HCT116 (cell line): ENCODE measurements at regions not wholly inside any gene's neighbourhood (a gene's known extent, or its start where the extent isn't known, plus 50 kb on each side); places are given as distances from the start of the nearest gene placed in this dataset.

Source experiments
- ATAC-seq: fragments of 200-7000 bp; cut with Tn5 transposase; 2 replicates; pipeline ENCODE4 v1.9.1; 2020; ENCODE audit warnings: mild to moderate bottlenecking, moderate library complexity
- BruUV-seq: library from RNA; stranded (reverse); fragments of 400-500 nt; replicated peaks from 2 replicates; lab custom pipeline; 2021; lab: Mats Ljungman, UMichigan
- CTCF ChIA-PET: fragments of 300-600 bp; sonication (Branson Sonifier 250); formaldehyde crosslinking; loops from one replicate; lab custom pipeline; 2021; ENCODE audit warnings: antibody characterized with exemption; lab: Charles Lee
- POLR2A ChIA-PET: fragments of 300-600, 350-600 bp; sonication (Branson Sonifier 250); formaldehyde crosslinking; loops from one replicate; lab custom pipeline; 2021; ENCODE audit warnings: antibody characterized with exemption; lab: Charles Lee
- RAD21 ChIA-PET, 2 experiments: fragments of 300-600 bp; sonication (Branson Sonifier 250); formaldehyde crosslinking; loops; one replicate each; lab custom pipeline; 2023; ENCODE audit warnings: low total read pairs in 2 of 2; ENCODE audit not compliant: uncharacterized antibody in 2 of 2, unreplicated experiment in 2 of 2, low non-redundant PET in 1 of 2; lab: Charles Lee
- DNase-seq: peaks from one replicate; pipeline ENCODE4 v3.0.0-alpha.2; 2010; ENCODE audit warnings: low read depth, low spot score
- H2AFZ ChIP-seq: fragments of 200-600 bp; shearing (Covaris generic), sonication (generic); 2 replicates; pipeline ENCODE4 v1.6.1; 2017; ENCODE audit warnings: low read depth, mixed run types, mixed read lengths, antibody characterized with exemption, low read length; ENCODE audit not compliant: poor library complexity, severe bottlenecking
- H3K27ac ChIP-seq: 2 replicates; pipeline ENCODE4 v1.5.1; 2012; ENCODE audit warnings: low read depth, low read length
- H3K27me3 ChIP-seq: fragments of 200-600 bp; sonication (generic); 2 replicates; pipeline ENCODE4 v1.6.1; 2016; ENCODE audit warnings: mixed run types, low read length, mixed read lengths; ENCODE audit not compliant: insufficient read depth
- H3K36me3 ChIP-seq, 2 experiments: fragments of 200-500 bp in 1 of 2; fragments of 200-600 bp in 1 of 2; sonication (Bioruptor generic) in 1 of 2; sonication (generic) in 1 of 2; 2 replicates each; pipeline versions ENCODE4 v1.5.1 to v1.6.1; 2014 to 2016; ENCODE audit warnings: low read length in 2 of 2, inconsistent platforms in 1 of 2, mixed read lengths in 1 of 2, mixed run types in 1 of 2; ENCODE audit not compliant: insufficient read depth in 2 of 2, control insufficient read depth in 1 of 2
- H3K4me1 ChIP-seq, 2 experiments: fragments of 200-600 bp in 1 of 2; sonication (generic) in 1 of 2; 2 replicates each; pipeline versions ENCODE4 v1.5.1 to v1.6.1; 2012 to 2017; ENCODE audit warnings: low read length in 2 of 2, inconsistent platforms in 1 of 2, mild to moderate bottlenecking in 1 of 2, mixed read lengths in 1 of 2, mixed run types in 1 of 2, moderate library complexity in 1 of 2; ENCODE audit not compliant: insufficient read depth in 2 of 2, control insufficient read depth in 1 of 2
- H3K4me2 ChIP-seq: fragments of 200-600 bp; sonication (generic); 2 replicates; pipeline ENCODE4 v1.6.1; 2017; ENCODE audit warnings: mixed run types, low read length, mixed read lengths
- H3K4me3 ChIP-seq, 2 experiments: fragments of 200-600 bp in 1 of 2; sonication (generic) in 1 of 2; replicated peaks in 1 of 2; 2 replicates each; pipeline ENCODE4 v1.5.1; 2011 to 2016; ENCODE audit warnings: low read length in 2 of 2, control low read depth in 1 of 2, low read depth in 1 of 2, mild to moderate bottlenecking in 1 of 2, mixed read lengths in 1 of 2, mixed run types in 1 of 2
- H3K79me2 ChIP-seq: fragments of 200-600 bp; sonication (generic); 2 replicates; pipeline ENCODE4 v1.6.1; 2017; ENCODE audit warnings: mild to moderate bottlenecking, mixed run types, low read length, moderate library complexity, mixed read lengths; ENCODE audit not compliant: insufficient read depth
- H3K9ac ChIP-seq: fragments of 200-600 bp; sonication (generic); 2 replicates; pipeline ENCODE4 v1.6.1; 2016; ENCODE audit warnings: low read length, mixed read lengths
- H3K9me2 ChIP-seq: fragments of 200-600 bp; sonication (generic), shearing (Covaris generic); 2 replicates; pipeline ENCODE4 v1.6.1; 2017; ENCODE audit warnings: mixed run types, mild to moderate bottlenecking, moderate library complexity; ENCODE audit not compliant: insufficient read depth
- H3K9me3 ChIP-seq, 2 experiments: fragments of 200-500 bp in 1 of 2; fragments of 200-600 bp in 1 of 2; sonication (Bioruptor generic) in 1 of 2; sonication (generic) in 1 of 2; 2 replicates each; pipeline ENCODE4 v1.6.1; 2014 to 2017; ENCODE audit warnings: low read length in 2 of 2, mixed read lengths in 2 of 2, inconsistent platforms in 1 of 2, low read depth in 1 of 2, mild to moderate bottlenecking in 1 of 2, mixed run types in 1 of 2, moderate library complexity in 1 of 2; ENCODE audit not compliant: control insufficient read depth in 1 of 2, insufficient read depth in 1 of 2
- H4K20me1 ChIP-seq: fragments of 200-600 bp; sonication (generic), shearing (Covaris generic); 2 replicates; pipeline ENCODE4 v1.6.1; 2017; ENCODE audit warnings: mixed run types, mild to moderate bottlenecking, moderate library complexity; ENCODE audit not compliant: insufficient read depth
- CBX3 ChIP-seq: IDR thresholded peaks from 2 replicates; pipeline ENCODE4 v1.6.1; 2012; ENCODE audit warnings: low read depth
- CEBPB ChIP-seq: IDR thresholded peaks from 2 replicates; pipeline ENCODE4 v1.6.1; 2012; ENCODE audit warnings: low read depth
- JUND ChIP-seq: IDR thresholded peaks from 2 replicates; pipeline ENCODE4 v1.6.1; 2012
- RAD21 ChIP-seq: IDR thresholded peaks from 2 replicates; pipeline ENCODE4 v1.6.1; 2012; ENCODE audit warnings: low read depth, mild to moderate bottlenecking
- SIN3A ChIP-seq: IDR thresholded peaks from 2 replicates; pipeline ENCODE4 v1.6.1; 2012; ENCODE audit warnings: low read depth
- SP1 ChIP-seq: IDR thresholded peaks from 2 replicates; pipeline ENCODE4 v1.6.1; 2012; ENCODE audit warnings: low read depth
- TCF7L2 ChIP-seq: IDR thresholded peaks from 2 replicates; pipeline ENCODE4 v1.7.0; 2011; ENCODE audit warnings: borderline replicate concordance, inconsistent platforms; ENCODE audit not compliant: insufficient read depth, insufficient read length; ENCODE audit errors: extremely low read depth
- YY1 ChIP-seq: IDR thresholded peaks from 2 replicates; pipeline ENCODE4 v1.6.1; 2011; ENCODE audit warnings: low read length, low read depth, moderate library complexity, mild to moderate bottlenecking; ENCODE audit not compliant: insufficient replicate concordance; ENCODE audit errors: extremely low read depth
- ZNF274 ChIP-seq: fragments of 200-500 bp; sonication (Bioruptor generic); IDR thresholded peaks from 2 replicates; pipeline ENCODE4 v1.6.1; 2014; ENCODE audit warnings: mild to moderate bottlenecking, low read depth, low read length, inconsistent platforms
- intact Hi-C: fragments of 100-400 bp; cut with micrococcal nuclease; formaldehyde crosslinking; loops from 2 replicates; pipeline ENCODE4 v1.10.0; 2022
- TF ChIP-seq, protein P1 (sequence below), 3 experiments: fragments of 200-600 bp in 1 of 3; sonication (generic) in 1 of 3; IDR thresholded peaks in 2 of 3; conservative IDR thresholded peaks in 1 of 3; 2 replicates each; pipeline ENCODE4 v1.5.1; 2012 to 2017; ENCODE audit warnings: low read depth in 2 of 3, low read length in 2 of 3, antibody characterized with exemption in 1 of 3, borderline replicate concordance in 1 of 3, control low read depth in 1 of 3, mild to moderate bottlenecking in 1 of 3, mixed read lengths in 1 of 3, mixed run types in 1 of 3, moderate library complexity in 1 of 3; ENCODE audit not compliant: insufficient read depth in 1 of 3
- TF ChIP-seq, protein P2 (sequence below): IDR thresholded peaks from 2 replicates; pipeline ENCODE4 v1.6.1; 2012

DNA sequence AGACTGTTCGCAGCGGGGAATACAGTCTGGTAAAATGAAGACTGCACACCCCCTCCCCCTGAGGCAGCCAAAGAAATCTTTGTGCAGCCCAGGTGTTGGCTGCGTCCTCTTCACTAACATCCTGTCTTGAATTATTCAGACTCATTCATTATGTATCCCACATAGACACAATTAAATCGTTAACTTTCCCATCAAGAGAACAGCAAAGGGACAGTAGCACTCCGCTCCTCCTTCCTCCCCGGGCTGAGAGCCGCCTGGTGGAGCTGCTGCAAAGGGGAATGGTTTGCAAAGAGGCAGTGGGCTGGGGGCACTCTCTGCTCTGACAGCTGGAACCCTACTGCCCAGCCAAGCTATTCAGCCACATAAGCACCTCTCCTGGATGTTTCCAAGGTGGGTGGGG is 290.0 kb upstream of the SOX9 start:
- H4K20me1 ChIP-seq: no peaks in the 10 kb centered on the region

DNA sequence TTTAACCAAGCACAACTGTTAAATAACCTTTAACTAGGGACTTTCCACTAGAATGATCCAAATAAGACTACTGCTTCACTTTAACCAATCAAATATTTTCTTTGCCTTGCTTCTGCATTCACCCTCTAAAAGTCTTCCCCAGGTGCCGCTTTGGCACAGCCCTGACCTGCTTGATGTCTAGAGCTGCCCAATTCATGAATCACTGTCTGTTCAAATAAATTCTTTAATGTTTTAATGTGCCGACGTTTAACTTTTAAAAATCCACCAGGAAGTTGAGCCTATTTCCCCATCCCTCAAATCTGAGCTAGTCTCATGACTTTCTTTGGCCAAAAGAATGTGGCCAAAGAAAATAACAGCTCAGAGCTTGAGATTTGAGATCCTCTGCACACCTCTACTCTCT is 277.8 kb upstream of the SOX9 start:
- H3K9ac ChIP-seq: no peak overlapping the region
- CTCF ChIA-PET: no interaction called here
- H3K27ac ChIP-seq: no peak overlapping the region
- H3K79me2 ChIP-seq: no peaks in the 10 kb centered on the region
- ATAC-seq: no peak
- no peak overlapping the region for H3K4me3 ChIP-seq
- no peaks in the 10 kb centered on the region for H3K4me1 ChIP-seq
- BruUV-seq: no TSS peak
- H3K4me2 ChIP-seq: no peak overlapping the region
- POLR2A ChIA-PET: no interaction called here
- H2AFZ ChIP-seq: no peak overlapping the region
- H4K20me1 ChIP-seq: no peaks in the 10 kb centered on the region
- H3K9me2 ChIP-seq: no peaks in the 10 kb centered on the region
- intact Hi-C loops: no loop called here
- no peak for DNase-seq
- RAD21 ChIA-PET: no interaction called here
- TF ChIP-seq SIN3A (no peak), SP1 (no peak), JUND (no peak), CEBPB (no peak)
- TF ChIP-seq, protein P1, sequence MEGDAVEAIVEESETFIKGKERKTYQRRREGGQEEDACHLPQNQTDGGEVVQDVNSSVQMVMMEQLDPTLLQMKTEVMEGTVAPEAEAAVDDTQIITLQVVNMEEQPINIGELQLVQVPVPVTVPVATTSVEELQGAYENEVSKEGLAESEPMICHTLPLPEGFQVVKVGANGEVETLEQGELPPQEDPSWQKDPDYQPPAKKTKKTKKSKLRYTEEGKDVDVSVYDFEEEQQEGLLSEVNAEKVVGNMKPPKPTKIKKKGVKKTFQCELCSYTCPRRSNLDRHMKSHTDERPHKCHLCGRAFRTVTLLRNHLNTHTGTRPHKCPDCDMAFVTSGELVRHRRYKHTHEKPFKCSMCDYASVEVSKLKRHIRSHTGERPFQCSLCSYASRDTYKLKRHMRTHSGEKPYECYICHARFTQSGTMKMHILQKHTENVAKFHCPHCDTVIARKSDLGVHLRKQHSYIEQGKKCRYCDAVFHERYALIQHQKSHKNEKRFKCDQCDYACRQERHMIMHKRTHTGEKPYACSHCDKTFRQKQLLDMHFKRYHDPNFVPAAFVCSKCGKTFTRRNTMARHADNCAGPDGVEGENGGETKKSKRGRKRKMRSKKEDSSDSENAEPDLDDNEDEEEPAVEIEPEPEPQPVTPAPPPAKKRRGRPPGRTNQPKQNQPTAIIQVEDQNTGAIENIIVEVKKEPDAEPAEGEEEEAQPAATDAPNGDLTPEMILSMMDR (IDR thresholded peaks at IDR 0.05 in 2 of 3, conservative IDR thresholded peaks at IDR 0.05 in 1 of 3; ENCODE audit: borderline replicate concordance in 1 of 3, insufficient read depth in 1 of 3, low read depth in 2 of 3, low read length in 2 of 3): no peak
- TF ChIP-seq, protein P2, sequence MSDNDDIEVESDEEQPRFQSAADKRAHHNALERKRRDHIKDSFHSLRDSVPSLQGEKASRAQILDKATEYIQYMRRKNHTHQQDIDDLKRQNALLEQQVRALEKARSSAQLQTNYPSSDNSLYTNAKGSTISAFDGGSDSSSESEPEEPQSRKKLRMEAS: no peak
- no peaks in the 10 kb centered on the region for H3K27me3 ChIP-seq
- H3K36me3 ChIP-seq: no peaks in the 10 kb centered on the region
- no peaks in the 10 kb centered on the region for H3K9me3 ChIP-seq

More for the DNA sequence above, 290.0 kb upstream of the SOX9 start:
- CTCF ChIA-PET: no interaction called here
- H2AFZ ChIP-seq: no peak overlapping the region
- TF ChIP-seq TCF7L2 (no peak), YY1 (no peak), SP1 (no peak), CBX3 (no peak), RAD21 (no peak), ZNF274 (no peak)
- TF ChIP-seq, all 23 proteins: peak for 0
- no TSS peak for BruUV-seq
- Histone ChIP-seq H3K4me2 (no peak overlapping the region), H3K36me3 (no peaks in the 10 kb centered on the region), H3K27ac (no peak overlapping the region), H3K9me2 (no peaks in the 10 kb centered on the region), H3K27me3 (no peaks in the 10 kb centered on the region), H3K9ac (no peak overlapping the region), H3K4me1 (no peaks in the 10 kb centered on the region), H3K79me2 (no peaks in the 10 kb centered on the region), H3K4me3 (no peak overlapping the region), H3K9me3 (no peaks in the 10 kb centered on the region)
- POLR2A ChIA-PET: no interaction called here
- RAD21 ChIA-PET: no interaction called here
- intact Hi-C loops: no loop called here
- DNase-seq (no peak), ATAC-seq (no peak)
